NCI-H345 treated with DMSO at 0.1 percent for 48 hours (cell line): ENCODE measurements at regions not wholly inside any gene's neighbourhood (a gene's known extent, or its start where the extent isn't known, plus 50 kb on each side); places are given as distances from the start of the nearest gene placed in this dataset.
"Not testable (repeated sequence)": the region's sequence is repeated elsewhere in the genome, so short reads cannot be mapped to it uniquely, and the experiment has no call there.

Source experiments
- DNase-seq: peaks from one replicate; lab custom pipeline; 2025; ENCODE audit not compliant: unreplicated experiment; lab: John Stamatoyannopoulos, UW

DNA sequence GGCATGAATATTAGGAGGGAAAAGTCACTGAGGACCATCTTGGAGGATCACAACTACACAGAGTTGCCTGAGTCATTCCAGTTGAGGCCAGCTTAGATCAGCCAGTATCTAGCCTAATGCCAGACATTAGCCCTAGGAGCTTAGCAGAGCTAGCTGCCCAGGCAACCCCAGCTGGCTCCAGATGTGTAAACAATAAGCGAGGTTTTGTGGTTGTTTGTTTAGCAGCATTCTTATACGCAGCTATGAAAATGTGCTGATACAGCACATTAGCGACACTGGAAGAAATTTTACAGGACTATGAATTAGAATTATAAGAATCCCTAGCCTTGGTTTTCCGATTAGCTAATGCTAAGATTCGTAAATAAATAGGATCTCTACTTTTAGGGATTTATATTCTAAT lies 59.3 kb downstream of the BTBD3 start:
- no peak for DNase-seq

DNA sequence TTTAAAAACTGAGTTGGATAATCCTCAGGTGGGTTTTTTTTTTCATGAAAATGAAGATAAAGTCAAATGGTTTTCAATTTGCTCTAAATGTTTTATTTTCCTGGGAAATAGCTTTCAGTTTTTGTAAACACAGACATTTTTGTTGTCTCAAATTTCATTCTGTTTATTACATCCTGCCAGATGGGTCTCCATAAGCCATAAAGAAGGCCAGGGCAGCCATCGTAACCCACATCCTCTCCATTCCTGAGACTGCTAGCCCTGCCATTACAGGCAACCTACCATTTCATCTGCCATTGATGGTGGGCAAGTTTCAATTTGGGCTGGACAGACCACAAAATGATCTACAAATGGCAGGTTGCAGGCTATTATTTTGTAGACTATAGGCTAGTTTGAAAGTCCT lies 60.8 kb downstream of the BTBD3 start:
- no peak for DNase-seq

DNA sequence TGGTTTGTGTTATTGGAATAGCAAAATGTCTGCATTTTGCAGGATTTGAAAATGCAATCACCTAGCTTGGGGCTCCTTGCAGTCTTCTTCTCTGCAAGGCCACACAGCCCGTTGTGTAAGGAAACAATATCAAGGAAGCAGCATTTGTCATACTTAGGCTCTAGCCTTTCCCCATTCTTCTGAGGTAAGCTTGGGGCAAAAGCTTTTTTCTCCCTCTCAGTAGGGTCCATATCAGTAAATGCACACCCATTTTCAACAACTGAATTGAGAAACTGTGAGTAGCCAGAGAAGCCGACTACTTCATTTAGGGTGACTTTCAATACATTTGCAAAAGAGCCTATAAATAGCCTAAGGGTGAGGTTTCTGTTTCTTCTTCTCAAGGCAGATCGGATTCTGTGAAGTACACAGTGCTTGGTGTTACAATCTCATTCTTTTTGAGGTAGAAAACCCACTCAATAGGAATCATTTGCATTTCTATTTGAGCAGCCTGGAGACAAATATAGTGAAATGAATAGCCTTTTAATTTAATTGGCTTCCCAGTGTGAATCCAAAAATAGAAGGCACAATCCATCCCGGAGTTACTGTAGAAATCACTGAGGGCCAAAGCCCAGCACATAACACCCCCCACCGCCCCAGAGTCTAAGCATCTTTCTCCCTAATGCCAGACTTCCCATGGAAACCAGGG lies 61.8 kb downstream of the BTBD3 start:
- no peak for DNase-seq

DNA sequence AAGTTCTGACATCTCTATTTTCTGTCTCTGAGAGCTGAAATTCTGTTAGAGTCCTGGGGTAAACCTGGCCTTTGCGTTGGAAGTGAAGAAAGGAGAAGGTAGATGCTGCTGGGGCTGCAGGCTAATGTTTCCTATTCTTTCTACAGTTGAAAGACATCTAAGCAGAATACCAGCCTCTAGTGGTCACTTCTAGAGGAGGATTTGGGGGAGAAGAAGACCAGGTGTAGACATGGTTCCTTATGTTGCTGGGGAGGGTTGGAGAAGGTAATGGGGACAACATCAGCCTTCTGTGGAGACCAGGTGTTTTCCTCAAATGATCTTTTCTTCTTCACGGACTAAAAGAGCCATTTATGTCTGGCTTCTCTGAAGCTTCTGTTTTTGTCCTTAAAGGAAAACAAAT lies 62.6 kb downstream of the BTBD3 start:
- DNase-seq, result no peak

DNA sequence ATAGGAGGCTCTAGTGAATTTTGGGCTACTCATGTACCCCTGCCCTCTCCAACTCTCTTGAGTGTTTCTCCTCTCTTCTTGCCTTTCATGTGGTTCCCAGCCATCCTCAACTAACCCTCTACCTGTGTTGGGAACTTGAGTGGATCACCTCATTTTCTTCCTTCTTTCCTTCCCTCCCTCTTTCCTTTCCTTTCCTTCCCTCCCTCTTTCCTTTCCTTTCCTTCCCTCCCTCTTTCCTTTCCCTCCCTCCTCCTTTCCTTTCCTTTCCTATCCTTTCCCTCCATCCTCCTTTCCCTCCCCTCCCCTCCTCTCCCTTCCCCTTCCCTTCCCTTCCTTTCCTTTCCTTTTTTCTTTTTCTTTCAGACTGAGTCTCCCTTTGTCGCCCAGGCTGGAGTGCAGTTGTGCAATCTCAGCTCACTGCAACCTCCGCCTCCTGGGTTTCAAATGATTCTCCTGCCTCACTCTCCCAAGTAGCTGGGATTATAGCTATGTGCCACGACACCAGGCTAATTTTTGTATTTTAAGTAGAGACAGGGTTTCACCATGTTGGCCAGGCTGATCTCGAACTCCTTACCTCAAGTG lies 63.8 kb downstream of the BTBD3 start:
- DNase-seq, result no peak

DNA sequence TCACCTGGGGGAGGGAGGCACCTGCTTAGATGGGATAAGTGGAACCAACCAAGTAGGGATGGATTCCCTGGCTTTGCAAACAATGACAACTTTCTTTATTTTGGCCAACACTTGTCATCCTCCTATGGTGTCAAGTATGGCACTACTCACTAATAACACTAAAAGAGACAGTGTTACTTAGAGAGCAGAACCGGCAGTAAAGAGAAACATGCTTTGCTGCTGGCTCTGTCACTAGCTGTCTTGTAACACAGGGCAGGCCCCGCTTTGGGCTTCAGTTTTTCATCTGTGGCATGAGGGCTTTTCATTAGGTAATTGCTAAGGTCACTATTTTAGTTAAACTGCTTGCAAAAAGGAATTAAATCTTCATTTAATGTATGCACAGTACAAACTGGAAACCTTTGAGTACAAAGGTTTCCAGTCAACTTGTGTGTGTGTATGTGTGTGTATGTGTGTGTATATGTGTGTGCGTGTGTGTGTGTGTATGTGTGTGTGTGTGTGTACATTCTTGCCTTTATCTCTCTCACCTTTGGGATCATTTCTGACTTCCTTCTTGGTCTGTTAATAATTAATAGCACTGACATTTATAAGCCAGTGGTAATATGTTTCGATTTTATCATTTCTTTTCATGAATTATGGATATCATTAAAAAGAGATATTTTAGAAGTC lies 64.7 kb downstream of the BTBD3 start:
- DNase-seq, result no peak

DNA sequence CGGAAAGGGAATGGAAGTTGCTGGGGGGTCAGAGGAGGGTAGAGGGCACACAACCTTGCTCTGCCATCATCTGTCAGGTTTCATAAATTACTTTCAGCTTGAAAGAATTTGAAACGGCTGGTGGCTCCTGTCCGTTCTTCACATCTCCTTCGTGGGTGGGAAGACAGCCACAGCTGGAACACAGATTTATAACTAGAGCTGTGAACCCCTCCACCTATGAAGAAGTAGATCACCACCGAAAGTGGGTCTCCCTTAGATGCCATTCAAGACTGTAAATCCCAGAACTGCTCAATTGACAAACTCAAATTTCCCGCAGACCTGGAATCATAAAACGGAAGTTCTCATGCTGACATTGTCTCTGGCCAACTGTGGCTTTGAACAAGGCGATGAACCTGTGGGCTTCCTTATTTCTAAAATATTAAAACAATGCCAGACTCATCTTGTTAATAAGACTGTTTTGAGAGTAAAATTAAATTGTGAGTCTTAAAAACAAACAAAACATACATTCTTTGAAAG lies 65.3 kb downstream of the BTBD3 start:
- DNase-seq, result no peak

DNA sequence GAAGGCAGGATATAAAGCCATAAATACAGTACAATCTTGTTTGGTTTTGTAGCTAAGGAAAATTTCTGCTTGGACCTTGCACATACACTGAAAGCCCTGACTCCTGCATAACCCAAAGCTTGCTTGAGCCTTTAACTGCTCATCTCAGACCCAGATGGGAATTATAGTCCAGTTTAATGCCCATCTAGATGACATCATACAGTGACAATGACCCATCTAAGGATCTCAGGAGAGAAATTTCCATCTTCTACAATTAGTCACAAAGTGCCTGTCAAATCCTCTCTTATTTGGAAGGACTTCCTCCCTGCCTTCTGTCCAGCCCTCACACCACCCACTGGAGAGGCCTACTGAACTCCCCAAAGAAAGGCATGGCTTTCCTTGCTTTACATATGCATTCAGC lies 69.3 kb downstream of the BTBD3 start:
- no peak for DNase-seq

DNA sequence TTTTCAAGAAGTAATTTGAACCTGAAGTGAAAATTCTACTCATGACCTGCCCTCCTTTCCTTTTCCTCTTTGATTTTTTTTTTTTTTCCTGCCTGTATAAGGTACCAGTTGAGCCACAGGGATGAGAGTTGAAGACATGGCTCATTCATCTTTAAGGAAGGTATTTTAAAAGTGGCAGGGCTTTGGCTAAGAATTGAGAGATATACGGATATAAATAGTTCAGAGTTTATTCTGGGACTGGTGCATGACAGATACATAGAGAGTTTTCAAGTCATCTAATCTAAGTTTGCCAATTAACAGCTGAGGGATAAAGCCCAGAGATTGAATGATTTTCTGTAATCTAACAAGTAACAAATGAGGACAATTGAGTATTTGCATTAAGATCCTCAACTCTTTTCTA lies 69.8 kb downstream of the BTBD3 start:
- DNase-seq, result no peak

DNA sequence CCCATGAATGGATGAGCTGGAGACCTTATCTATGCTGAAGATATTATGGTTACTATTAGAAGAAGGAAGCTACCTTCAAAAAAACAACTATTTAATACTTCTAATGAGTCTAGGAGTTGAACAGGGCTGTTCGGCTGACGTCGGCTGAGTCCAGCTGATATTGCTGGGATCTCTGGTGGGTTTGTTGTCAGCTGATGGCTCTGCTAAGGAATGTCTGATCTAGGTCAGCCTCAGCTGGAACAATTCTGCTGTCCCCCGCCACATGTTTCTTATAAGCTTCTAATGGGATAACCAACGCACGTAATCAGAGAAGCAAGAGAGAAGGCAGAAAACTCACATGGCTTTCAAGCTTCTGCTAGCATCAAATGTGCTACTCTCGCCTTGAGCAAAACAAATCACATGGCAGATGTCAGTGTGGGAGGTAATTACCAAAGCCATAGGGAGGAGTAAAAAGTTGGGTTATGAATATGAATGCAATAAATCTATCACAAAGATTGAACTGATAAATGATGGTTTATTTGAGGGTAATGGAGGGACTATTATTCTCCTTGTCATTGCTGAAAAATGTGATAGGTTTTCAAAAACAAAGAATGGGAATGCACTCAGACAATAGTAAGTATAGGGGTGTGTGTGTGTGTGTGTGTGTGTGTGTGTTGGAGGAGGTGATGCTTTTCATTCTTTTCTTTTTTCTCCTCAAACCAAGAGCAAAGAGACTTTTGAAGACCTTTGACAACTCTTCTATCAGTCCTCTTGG lies 71.5 kb downstream of the BTBD3 start:
- no peak for DNase-seq

DNA sequence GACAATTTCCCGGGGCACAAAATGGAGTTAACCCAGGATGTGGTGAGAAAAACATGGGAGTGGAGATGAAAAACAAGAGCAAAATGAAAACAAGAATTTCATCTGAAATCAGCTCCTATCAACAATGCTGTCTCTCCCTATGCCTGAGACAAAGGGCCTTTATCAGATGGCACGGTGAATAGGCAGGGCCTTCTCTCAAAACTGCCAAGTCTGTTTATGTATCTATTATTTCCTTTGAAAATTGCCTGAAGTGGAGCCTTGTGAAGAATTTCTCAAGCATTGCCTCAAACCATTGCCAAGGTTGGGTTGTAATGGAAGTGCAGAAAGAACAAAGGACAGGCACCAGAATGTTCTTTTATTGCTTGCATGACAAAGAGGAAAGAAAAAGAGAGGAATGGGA lies 74.7 kb downstream of the BTBD3 start:
- DNase-seq, result peak; percentile 88

DNA sequence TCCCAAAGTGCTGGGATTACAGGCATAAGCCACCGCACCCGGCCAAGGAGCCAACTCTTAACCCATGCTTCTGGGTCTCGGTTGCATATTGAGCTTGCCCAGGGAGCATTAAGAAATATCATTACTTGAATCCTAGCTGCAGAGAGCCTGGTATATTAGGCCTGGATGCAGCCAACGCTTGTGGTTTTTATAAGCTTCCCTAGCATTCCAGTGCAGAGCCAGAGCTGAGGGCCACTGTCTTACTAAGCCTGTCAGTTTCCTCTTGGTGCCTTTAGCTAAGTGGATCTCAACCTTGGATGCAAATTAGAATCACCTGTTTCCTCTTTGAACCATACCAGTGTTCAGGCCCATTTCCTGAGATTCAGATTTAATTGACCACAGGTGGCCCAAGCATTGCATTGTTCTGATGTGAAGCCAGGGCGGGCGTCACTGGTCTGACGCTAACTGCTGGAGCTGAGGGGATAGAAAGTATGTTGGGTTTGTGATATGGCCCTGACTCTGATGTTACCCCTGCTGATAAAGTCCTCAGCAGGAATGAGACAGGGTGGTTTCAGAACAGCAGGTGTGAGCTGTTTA lies 76.3 kb downstream of the BTBD3 start:
- DNase-seq, result peak; percentile 97

DNA sequence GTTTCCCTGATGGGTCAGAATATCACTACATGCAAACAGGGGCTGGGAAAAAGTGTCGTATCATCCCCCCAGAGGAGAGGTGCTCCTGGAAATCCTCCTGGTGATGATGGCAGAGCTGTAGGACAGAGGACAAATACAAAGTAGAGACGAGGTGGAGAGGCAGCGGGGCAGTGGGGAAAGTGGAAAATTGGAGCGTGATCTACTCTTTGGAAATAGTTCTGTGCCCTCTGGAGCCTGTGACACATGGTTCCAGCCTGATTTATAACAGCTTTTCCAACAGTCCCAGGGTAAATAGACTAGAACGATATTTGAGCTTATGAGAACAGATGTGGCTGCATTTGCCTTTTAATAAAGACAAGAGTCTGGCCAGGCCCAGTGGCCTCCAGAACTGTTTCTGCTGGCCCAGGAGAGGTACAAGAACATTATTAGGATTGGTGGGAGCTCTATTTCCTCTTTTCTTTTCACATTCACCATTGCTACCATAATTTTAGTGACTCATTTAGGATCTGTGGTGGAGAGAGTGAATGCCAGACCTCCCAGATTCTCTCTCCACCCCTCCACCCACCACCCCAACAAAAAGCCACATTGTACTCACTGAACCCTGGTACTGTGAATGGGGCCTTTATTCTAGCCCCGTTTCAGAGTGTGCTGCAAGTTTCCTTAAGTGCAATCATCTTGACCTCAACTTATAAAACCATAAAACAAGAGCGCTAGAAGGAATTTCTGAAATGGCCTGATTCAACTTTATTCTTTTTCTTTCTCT lies 78.3 kb downstream of the BTBD3 start:
- DNase-seq, result no peak

DNA sequence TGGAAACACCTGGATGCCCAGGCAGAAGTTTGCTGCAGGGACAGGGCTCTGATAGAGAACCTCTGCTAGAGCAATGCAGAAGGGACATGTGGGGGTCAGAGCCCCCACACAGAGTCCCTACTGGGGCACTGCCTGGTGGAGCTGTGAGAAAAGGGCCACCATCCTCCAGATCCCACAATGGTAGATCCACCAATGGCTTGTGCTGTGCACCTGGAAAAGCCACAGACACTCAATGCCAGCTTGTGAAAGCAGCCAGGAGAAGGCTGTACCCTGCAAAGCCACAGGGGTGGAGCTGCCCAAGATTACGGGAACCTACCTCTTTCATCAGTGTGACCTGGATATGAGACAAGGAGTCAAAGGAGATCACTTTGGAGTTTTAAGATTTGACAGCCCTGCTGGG lies 87.1 kb downstream of the BTBD3 start:
- not testable (repeated sequence) for DNase-seq

DNA sequence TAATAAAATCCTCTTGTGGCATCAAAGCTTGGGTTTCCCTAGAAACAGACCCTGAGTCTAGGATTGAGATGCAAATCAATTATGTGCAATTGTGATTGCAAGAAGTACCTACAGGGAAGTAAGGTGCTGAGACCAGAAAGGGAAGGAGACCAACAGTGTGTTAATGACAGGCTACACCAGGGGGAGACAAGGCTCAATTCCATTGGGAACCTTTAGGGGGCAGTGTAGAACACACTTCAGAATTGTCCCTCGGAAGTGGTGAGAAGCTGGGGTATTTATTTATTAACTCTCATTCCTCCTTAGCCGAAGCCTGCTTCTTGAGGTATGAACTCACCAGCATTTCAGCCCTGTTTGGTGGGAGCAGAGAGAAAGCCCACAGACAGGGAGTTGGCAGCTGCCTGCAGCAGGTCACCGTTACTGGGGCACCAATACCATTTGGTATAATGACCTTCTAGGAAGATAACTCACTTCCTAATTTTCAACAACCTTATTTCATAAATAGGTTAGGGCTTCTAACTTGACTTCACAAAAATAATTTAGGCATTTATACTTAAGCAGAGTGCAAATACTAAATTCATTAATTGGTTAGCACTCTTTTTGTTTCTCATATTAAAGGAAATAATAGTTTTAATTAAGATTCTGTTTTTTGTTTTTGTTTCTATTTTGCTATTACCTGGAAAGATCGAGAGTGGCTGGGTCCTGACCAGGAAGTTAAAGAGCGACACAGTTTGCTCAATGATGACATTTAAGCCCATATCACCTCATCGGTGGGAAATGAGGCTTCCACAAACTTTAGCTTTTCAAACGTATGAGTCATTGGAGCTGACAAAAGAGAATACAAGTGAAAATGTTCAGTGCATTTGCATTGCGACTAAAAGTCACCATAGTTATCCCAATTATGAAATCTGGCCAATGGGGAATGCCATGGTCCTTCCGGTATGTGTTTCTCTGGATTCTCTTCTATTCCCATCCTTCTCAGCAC lies 94.8 kb downstream of the BTBD3 start:
- no peak for DNase-seq

DNA sequence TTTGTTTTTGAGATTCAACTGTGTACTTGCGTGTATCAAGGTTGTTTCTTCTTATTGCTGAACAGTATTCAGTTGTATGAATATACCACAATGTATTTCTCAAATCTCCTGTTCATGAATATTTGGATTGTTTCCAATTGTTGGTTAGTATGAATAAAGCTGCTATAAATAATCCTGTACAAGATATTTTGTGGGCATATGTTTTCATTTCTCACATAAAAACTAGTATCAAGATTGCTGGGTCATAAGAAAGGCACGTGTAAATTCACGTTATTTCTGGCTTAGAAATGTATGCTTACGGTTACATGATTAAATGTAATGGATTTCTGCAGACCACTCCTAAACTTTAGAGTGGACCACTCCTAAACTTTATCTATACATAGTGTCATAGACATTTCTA lies 96.6 kb downstream of the BTBD3 start:
- no peak for DNase-seq

DNA sequence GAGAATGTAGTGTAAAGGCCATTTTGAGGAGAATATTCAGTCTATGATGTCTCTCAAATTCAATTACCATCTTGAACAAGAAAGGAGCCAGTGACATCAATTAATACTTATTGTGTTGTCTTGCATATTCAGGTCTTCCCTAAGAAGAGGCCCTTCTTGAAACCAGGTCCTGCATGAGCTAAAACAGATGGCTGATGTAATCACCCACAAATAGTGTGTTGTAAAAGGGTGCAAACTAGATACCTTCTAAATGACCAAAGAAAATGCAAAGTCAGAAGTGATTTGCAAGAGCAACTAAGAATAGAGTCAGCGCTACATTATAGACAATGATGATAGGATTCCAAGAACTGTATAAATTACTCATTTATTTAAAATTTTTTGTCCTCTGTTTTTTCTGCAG lies 97.0 kb downstream of the BTBD3 start:
- DNase-seq, result no peak

DNA sequence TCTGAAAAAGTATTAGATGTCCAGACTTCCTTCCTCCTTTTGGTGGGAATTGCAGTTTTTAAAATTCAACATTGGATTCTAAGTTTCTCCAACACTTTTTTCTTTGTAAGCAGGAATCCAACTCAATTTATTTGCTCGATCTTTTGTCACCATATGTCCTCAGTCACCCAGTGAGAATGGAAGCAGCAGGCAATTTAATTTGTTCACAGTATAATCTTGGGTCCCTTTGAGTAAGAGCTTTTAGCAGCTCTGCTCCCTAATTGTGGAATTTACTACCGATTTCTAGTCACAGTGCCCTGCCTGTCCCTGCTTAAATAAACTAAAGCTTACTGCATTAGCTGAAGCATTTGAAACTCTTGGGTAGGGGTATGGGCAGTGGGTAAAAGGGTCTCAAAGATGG lies 98.6 kb downstream of the BTBD3 start:
- DNase-seq, result no peak

DNA sequence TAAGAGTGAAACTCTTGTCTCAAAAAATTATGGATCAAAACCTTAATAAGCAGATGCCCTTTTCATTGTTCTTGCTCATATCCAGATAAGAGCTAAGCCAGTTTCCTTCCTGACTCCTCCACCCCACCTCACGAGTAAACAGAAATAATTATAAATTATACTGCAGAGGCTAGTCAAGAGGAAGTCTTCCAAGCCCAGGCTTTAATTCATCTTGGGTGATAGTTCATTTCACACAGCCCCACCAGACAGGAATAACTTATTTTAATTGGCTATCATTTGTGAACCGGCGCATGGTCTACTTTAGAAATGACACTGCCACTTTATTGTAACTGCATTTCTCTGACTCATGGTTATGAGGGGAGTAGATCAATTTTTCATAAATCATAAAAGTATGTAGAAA lies 102.0 kb downstream of the BTBD3 start:
- DNase-seq, result no peak
